ENCODE measurements at regions not wholly inside any gene's neighbourhood (a gene's known extent, or its start where the extent isn't known, plus 50 kb on each side); places are given as distances from the start of the nearest gene placed in this dataset.

DNA sequence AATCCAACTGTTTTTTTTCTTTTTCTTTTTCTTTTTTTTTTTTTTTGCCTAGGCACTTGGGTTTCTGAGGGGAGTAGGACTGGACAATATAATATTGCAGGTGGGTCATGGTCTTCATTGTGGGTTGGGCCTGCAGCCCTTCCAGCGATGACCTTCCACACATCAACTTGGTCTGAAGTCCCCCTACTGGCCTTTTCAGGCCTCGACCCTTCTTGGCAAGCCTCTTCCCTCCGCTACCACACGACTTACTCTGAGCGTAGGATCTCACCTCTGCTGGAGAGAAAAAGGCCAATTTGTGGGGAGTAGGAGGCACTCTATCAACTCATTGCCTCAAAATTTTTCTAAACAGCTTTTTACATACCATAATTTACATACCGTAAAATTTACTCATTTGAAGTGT, 51.1 kb upstream of the GRIK3 start:
- DNase-seq: no peak

DNA sequence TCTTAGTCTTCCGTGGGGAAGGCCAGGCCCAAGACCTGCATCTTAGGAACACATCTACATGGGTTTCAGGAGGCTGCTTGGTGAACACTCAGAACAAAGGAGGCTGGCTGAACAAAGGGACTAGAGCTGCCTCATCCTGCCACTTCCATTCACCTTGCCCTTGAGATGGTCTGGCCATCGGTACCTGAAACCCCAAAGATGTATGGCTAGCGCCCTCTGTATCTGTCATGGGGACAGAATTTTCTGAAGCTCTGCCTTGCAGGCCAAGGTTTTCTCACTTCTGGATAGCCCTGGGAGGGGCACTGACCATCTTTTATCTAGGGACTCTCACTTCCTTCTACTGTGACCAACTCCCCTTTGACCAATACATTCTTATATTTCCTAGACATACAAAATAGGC, 55.4 kb upstream of the GRIK3 start:
- no peak for DNase-seq

DNA sequence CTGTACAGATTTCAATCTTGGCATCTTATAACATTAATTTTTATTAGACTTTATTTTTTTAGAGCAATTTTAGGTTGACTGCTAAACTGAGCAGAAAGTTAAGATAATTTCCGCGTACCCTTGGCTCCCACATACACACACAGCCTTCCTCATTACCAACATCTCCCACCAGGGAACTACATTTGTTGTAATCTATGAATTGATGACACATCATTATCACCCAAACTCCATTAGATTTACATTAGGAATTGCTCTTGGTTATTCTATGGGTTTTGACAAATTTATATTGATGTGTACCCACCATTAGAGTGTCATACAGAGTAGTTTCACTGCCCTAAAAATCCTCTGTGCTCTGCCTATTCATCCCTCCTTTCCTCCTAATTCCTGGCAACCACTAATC, 56.4 kb upstream of the GRIK3 start:
- DNase-seq: no peak

DNA sequence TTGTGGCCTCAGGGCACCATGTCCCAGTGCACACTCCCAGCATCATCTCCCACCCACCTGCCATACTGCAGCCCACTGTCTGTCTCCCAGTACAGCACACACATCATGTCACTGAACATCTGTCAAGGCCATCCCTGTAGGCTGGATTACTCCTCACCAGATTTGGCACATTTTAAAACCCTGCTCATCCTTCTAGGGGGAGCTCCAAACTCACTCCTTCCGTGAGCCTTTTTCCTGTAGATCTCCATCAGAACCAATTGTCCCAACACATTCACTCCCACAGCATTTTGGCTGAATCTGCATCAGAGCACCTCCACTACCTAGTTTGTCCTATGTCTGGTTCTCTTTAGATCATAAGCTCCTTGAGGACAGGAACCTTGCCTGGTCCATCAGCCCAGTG, 58.6 kb upstream of the GRIK3 start:
- peak; percentile 15 for DNase-seq

DNA sequence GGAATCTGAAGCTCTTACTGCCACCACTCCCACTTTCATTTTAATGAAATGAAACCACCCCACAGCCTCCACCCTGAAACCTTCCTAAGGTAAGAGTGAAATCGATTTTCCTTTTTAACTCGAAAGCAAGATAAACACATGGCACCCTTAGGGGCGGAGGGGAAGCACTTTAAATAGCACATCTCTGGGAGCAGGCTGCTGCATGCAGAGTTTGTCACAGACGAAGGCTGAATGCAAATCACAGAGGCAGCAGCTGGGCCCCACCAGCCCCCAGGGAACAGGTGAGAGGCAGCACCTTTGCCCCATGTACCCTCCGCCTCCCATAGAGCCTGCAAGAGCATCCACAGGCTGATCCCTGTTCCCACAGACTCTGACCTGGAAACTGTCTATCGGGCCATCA, 60.0 kb upstream of the GRIK3 start:
- peak; percentile 41 for DNase-seq

DNA sequence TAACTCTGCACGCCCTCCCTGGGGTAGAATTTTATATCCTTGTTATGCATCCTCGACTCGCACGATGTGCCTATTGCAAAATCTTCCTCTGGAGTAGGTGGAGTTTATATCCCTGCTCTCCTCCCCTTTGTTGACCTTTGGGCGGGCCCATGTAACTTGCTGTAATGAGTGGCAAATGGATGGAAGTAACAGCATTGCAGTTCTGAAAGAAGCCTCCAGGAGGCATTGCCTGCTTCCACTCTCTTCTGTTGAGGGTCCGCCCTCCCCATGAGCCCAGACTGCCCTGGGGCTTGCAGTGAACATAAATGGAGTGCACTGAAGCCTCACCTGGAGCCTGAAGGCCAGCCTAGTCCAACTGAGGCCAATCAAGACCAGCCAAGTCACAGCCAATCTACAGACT, 62.2 kb upstream of the GRIK3 start:
- peak; percentile 36 for DNase-seq

DNA sequence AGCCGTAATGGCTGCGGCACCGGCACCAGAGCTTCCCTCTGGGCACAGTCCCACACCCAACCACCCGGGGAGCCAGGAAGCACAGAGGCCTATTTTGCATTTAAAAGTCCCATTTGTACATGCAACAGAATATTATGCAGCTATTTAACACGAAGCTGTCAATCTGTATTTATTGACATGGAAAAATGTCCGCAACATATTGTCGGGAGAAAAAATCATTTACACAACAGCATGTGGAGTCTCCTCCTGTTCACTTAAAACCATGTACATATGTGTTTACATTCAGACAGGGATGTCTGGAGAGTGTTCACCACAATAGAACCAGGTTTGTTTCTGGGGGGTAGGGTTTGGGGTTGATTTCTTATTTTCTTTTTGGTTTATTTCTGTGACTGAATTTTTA, 63.4 kb upstream of the GRIK3 start:
- DNase-seq: no peak

DNA sequence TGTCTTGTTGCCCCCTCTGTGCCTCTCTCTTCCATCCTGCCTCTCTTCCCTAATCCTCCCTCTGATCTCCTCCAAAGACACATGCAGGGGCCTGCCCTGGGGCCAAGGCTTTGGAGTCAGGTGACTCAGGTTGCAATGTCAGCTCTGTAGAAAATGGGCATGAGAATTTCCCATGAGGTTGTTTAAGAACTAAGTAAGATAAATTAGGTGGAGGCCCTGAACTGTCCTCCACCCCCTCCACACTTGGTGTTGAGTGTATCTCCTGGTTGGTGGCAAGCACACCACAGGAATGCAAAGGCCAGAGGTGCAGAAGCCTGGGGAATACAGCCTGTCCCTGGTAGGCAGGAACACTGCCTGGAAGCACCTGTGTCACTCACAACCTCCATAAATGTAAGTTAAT, 63.9 kb upstream of the GRIK3 start:
- peak; percentile 17 for DNase-seq

DNA sequence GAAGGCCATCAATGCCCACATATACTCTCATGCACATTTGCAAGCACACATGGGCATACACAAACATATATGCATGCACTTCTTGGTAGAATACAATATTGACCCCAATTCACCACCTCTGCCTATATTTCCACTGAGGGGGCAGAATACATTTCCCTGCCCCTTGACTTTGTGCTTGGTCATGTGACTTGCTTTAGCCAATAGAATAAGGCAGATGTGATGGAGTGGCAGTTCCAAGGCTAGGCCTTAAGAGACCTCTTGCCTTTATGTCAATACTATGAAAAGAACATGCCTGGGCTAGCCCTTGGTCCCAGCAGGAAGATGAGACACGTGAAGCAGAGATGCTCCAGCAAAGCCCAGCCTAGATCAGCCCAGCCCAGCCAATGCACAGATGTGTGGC, 66.0 kb upstream of the GRIK3 start:
- DNase-seq: peak; percentile 16

DNA sequence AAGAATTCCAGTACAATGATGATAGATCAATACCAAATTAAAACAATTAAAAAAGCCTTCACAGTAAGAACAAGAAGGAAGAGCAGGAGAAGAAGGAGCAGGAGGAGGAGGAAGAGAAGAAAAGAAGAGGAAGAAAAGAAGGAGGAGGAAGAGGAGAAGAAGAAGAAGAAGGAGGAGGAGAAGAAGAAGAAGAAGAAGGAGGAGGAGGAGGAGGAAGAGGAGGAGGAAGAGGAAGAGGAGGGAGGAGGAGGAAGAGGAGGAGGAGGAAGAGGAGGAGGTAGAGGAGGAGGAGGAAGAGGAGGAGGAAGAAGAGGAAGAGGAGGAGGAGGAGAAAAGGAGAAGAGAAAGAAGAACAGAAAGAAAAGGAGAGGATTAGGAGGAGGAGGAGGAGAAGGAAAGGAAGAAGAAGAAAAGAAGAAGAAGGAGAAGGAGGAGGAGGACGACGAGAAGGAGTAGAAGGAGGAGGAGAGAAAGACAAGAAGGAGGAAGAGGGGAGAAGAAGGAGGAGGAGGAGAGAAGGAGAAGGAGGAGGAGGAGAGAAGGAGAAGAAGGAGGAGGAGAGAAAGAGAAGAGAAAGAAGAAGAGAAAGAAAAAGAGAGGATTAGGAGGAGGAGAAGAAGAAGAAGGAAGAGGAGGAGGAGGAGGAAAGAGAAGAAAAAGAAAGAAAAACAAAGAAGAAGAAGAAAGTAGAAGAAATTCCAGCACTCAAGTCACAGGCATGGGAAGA, 68.5 kb upstream of the GRIK3 start:
- DNase-seq: no peak

DNA sequence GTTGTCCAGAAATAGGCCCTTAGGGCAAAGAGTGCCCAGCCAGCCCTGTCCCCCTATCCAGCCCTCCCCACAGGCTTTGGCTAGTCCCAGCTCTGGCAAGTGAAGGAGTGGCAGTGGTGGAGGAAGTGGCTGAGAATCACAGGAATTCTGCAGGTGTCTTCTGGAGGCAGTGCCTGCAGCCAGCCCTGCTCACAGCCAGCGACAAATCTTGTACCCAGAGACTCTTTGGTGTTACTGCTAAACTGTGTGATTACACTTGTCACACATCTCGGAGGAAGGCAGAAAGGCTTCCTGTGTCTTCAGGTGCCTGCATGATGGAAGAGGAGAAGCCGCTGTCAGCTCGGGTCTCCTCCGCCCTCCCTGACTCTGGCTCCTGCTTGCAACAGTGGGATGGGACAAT, 71.6 kb upstream of the GRIK3 start:
- no peak for DNase-seq

DNA sequence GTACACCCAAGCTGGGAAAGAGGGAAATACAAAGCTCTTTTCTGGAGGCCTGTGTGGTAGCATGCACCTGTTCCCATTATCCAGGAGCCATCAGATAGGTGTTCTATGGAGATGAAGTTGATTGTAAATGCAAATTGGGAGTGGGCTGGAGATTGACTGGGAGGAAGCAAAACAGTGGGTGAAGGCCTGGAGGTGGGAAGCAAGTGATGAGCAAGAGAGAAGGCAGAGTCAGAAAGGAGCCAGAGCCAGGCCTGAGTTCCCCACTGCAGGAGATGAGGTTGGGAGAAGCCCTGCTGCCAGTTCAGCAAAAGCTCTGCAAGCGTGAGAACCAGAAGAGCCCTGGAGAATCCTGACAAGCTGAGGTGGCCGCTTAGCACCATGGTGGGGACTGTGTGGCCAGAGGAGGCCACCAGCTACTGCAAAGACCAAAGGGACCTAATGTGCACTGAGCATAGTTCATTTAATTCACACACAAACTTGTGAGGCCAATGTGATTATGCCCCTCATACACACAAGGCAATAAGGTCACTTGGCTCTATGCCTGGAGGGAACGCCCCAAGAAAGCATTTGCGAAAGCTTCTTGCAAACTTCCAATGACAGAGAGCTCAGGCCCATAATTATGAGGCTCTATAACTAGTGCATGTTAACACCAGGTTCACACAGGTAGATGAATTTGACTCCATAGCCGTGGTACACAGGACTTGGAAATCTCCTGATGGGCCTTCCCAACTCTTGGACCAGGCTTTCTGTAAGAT, 73.0 kb upstream of the GRIK3 start:
- no peak for DNase-seq

DNA sequence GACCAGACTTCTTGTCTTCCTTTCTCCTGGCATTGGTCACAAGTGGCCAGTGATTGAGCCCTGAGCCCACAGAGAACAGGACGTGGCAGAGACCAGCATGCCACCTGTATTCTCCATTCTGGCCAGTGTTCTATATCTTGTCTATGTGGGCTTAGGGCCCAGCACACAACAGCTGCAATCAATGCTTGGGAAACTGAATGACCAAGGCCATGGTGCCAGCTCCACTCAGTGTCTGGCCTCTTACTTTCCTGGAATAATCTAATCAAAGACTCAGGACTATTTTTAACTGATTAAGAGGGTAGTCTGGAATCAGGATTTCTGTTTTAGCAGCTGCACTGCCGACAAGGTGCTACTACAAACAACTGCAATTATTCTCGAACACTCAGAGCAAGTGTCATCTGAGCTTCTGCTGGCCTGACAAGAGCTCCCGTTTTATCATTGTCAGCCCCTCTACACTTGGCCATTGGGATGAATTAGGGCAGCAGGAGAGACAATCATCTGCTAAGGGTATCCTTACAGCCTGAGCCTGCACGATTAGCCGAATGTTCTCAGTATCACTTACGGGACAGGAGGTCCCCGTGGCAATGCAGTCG, 74.4 kb upstream of the GRIK3 start:
- no peak for DNase-seq

DNA sequence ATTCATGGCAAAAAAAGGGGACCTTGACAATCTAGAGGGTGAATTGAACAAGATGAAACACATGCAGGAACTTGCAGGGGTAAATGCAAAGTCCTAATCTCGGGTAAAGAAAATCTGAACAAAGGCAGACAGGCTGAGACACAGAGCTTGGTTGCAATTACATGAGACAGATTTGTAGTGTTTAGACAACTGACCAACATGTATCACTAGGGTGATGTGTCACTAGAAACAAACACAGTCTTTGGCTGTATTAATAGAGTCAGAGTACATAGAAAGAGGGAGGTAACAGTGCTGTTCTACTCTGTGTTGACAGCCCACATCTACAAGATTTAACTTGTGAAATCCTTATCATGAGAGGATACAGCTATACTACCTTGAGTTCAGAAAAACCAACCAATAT, 78.1 kb upstream of the GRIK3 start:
- DNase-seq: no peak

DNA sequence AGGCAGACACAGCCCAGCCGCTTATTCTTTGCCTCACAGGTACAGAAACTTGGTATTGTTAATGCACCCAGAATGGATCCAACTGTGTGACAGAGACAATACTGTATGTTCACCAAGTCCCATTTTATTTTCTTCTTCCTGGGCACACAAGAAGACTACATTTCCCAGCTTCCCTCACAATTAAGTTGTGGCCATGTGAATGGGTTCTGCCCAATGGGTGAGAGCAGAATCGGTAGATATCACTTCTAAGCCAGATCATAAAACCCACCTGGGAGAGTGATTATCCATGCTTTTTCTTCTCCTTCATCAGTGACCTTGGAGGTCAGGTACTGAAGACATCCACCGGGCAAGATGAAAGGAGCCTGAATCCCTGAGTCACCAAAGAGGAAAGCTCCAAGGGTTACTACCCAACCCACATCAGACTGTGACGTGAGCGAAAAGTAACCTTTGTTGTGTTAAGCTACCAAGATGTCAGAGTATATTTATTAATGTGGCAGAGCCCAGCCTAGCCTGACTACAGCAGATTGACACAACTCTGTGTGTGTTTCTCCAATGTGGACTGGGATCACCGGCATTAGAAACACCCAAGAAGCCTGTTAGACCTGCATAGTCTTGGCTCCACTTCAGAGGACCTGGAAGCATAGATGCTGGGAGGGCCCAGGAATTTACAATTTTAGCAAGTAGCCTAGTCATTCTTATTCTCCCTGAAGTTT, 79.1 kb upstream of the GRIK3 start:
- no peak for DNase-seq

DNA sequence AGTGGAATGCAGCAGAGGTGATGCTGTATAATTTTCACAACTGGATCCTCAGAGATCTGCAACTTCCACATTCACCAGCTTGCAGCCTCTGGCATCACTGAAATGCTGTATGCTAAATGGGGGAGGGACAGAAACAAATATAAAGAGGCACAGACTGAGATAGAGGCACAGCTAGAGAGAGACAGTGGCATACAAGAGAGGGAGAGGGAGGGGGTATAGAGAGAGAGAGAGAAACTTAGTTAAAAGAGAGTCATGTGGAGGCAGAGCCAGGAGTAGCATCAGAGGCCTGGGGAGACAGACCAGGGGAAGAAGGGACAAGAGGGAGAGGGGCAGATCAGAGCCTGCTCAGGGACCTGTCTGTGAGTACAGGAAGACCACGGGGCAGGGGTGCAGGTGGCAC, 84.5 kb upstream of the GRIK3 start:
- no peak for DNase-seq

DNA sequence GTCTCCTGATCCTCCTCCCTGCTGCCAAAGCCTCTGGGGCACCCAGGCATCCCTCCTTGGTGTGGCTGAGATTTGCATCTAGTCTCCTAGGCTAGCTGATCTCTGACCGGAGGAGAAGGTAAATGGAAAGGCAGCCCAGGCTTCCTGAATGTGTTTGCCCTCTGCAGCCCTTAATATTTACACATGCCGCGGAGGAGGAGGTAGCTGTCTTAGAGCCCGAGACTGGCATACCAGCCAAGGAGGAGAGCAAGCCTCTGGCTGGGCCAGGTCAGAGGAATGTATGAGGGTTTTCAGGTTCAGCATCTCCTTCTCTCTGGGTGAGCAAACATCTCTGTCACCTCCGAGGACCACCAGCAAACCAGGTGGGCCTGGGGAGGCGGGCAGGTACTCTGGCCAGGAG, 86.0 kb upstream of the GRIK3 start:
- DNase-seq: no peak

DNA sequence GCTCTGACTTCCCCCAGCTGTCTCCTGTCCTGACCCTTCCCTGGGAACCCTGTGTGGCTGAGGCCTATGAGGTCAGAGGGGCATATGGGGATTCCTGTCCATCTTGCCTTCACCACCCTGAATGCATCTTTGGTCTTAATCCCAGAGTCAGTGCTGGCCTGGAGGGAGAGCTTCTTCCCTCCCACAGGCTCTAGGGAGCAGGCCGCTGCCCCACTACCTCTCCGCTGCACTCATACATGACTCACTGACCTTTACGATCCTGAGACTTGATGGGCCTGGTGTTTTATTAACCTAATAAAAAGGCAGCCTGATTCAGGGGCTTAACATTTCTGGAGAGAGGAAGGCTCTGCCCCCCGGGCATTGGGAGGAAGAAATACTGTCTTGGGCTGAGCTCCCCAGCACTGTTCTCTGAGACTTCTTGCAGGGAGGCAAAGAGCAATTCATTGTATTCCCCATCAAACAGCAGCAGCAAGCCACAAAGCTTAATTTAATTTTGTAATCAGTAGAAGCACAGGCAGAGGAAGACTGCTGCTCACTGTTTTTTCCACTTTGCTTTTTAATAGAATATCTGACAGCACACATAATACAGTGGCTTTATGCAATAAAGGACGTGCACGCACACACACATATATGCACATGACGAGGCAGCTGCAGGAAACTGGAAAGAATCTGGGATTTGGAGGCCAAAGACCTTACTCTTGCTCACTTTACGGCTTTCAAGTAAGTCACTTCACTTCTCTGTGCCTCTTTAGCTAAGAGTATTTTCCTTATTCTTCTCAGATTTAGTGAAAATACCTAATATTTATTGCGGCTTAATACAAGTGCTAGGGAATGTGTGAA, 89.2 kb upstream of the GRIK3 start:
- DNase-seq: no peak

DNA sequence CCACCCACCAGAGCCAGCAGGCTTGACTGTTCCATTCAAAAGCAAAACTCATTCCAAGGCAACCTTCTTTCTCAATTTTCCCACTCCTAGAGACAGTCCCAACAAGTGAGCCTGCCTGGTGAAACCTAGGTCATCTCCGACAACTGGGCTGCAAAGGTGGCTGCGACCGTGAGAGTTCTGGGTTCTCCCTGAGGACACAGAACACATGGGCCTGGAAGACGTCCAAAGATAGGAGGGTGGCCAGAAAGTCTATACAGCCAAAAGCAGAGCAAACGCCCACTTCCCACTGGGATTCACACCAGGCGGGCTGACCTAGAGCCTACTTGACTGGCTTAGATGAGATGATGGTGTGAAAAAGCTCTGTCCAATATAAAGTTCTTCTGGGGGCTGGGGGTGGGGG, 90.2 kb upstream of the GRIK3 start:
- peak; percentile 3 for DNase-seq

DNA sequence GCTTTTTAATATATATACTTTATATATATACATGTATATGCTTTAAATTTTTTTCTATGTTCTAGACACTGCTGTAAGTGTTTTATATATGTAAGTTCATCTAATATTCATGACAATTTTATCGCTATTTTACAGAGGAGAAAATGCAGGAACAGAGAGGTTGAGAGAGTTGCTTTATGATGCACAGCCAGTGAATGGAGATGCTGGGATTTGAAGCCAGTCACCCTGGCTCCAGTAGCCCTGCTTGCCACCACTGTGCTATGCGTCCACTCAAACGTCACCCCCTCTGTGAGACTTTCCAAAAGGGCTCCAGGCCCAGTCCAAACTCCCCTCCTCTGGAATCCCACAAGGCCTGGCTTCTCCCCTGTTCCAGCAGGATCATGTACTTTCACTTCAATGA, 91.0 kb upstream of the GRIK3 start:
- no peak for DNase-seq

DNA sequence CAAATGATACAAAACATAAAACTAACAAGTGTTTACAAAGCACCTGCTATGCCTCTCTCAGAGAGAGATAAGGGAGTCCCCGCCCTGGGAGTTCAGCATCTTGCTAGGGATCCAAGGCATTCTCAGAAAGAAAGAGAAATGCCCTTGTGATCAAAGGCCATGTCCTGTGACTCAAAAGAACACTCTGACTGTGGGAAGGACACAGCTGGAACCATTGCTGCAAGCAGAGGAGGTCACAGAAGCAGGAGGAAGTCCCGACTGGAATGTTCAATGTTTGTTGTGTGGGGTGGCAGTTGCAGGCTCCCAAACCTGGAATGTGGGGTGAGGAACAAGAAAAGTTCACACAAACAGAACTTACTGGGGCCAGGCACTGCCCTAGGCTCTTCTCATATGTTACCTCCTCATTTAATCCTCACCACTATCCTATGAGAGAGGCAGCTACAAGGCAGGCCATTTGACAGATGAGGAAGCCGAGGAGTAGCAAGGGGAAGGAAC, 93.0 kb upstream of the GRIK3 start:
- DNase-seq: no peak

DNA sequence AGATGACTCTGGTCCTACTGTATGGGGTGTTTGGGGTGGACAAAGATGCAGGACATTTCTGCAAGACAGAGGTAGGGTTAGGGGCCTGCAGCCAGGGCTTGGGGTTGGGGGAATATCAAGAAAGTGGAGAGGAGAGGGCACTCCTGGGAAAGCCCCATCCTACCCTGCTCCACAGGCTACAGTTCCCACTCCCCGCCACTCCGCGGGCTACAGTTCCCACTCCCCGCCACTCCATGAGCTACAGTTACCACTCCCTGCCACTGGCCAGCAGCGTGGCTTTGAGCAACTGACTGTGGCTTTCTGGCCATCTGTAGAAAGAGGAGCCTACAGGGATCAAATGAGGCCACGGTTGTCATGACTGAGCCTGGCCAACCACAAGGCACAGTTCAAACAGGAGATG, 93.8 kb upstream of the GRIK3 start:
- DNase-seq: no peak

Measured in NCI-H69 (cell line).